CD4-positive, alpha-beta memory T cell (primary cell): ENCODE measurements at regions not wholly inside any gene's neighbourhood (a gene's known extent, or its start where the extent isn't known, plus 50 kb on each side); places are given as distances from the start of the nearest gene placed in this dataset.

Experiments
- CTCF ChIA-PET: fragments of 350-600 bp; sonication (Branson Sonifier 250); formaldehyde crosslinking; loops from one replicate; lab custom pipeline; 2021; ENCODE audit warnings: inconsistent platforms; ENCODE audit not compliant: partially characterized antibody; lab: Charles Lee
- POLR2A ChIA-PET: fragments of 350-600 bp; sonication (Branson Sonifier 250); formaldehyde crosslinking; loops from one replicate; lab custom pipeline; 2021; ENCODE audit not compliant: partially characterized antibody; lab: Charles Lee
- DNase-seq, 5 donors: peaks; one replicate each; pipeline versions ENCODE4 v3.0.0 to v3.0.0-alpha.2; 2020 to 2022; ENCODE audit warnings: mixed read lengths in 1 of 5
- H3K27ac ChIP-seq: one replicate; pipeline ENCODE4 v1.7.0; 2013; ENCODE audit warnings: low read depth, low read length
- H3K27me3 ChIP-seq: 2 replicates; pipeline ENCODE4 v1.7.0; 2013; ENCODE audit warnings: mild to moderate bottlenecking, low read length, moderate library complexity; ENCODE audit not compliant: insufficient read depth
- H3K36me3 ChIP-seq: 2 replicates; pipeline ENCODE4 v1.7.0; 2013; ENCODE audit warnings: mild to moderate bottlenecking, low read length, moderate library complexity; ENCODE audit not compliant: insufficient read depth
- H3K4me1 ChIP-seq: 2 replicates; pipeline ENCODE4 v1.7.0; 2013; ENCODE audit warnings: mild to moderate bottlenecking, low read length, moderate library complexity; ENCODE audit not compliant: insufficient read depth
- H3K4me3 ChIP-seq, 2 donors: one replicate each; pipeline ENCODE4 v1.7.0; 2013; ENCODE audit warnings: low read length in 2 of 2, mild to moderate bottlenecking in 1 of 2
- H3K9me3 ChIP-seq, 2 donors: one replicate each; pipeline ENCODE4 v1.7.0; 2013; ENCODE audit warnings: low read length in 2 of 2, control low read depth in 1 of 2; ENCODE audit not compliant: control insufficient read depth in 1 of 2
- H3K27ac Mint-ChIP-seq, 7 donors: one replicate each; pipeline ENCODE4 v1.8.0; 2020 to 2021; ENCODE audit warnings: mixed read lengths in 7 of 7, mild to moderate bottlenecking in 6 of 7, inconsistent platforms in 3 of 7, moderate library complexity in 3 of 7
- H3K27me3 Mint-ChIP-seq, 2 donors: one replicate each; pipeline ENCODE4 v1.8.0; 2020 to 2021; ENCODE audit warnings: mixed read lengths in 2 of 2
- H3K36me3 Mint-ChIP-seq, 2 donors: one replicate each; pipeline ENCODE4 v1.8.0; 2020 to 2021; ENCODE audit warnings: mixed read lengths in 2 of 2, inconsistent platforms in 1 of 2, mild to moderate bottlenecking in 1 of 2
- H3K4me1 Mint-ChIP-seq, 4 donors: one replicate each; pipeline ENCODE4 v1.8.0; 2020 to 2021; ENCODE audit warnings: mixed read lengths in 4 of 4, mild to moderate bottlenecking in 1 of 4
- H3K4me3 Mint-ChIP-seq, 8 donors: one replicate each; pipeline ENCODE4 v1.8.0; 2020 to 2021; ENCODE audit warnings: mixed read lengths in 8 of 8, mild to moderate bottlenecking in 7 of 8, moderate library complexity in 6 of 8, inconsistent platforms in 3 of 8
- H3K9me3 Mint-ChIP-seq, 8 donors: one replicate each; pipeline ENCODE4 v1.8.0; 2020 to 2021; ENCODE audit warnings: mixed read lengths in 8 of 8, mild to moderate bottlenecking in 5 of 8, inconsistent platforms in 3 of 8, moderate library complexity in 1 of 8
- intact Hi-C: fragments of 100-400 bp; cut with micrococcal nuclease; formaldehyde crosslinking; loops from one replicate; pipeline ENCODE4 v1.15.1; 2023

DNA sequence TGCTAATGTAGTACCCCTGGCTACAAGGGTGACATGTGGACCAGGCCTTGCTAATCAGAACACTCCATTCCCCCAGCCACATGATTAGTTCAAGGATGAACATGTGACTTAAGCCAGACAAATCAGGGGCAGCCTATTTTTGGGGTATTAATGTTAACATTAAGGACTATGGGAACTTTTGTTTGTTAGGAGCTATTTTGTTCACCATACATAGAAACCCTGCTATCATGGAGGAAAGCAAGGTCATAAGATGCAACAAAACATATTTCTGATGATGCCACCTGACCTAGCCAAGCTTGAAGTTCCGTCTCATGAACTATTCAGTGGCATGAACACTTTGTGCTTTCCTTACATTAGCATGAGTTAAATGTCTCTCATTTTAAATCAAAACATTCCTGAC, 90.8 kb upstream of the PELI2 start:
- Histone ChIP-seq H3K27ac (no peak overlapping the region), H3K36me3 (no peaks in the 10 kb centered on the region), H3K9me3 (no peaks in the 10 kb centered on the region), H3K27me3 (no peaks in the 10 kb centered on the region), H3K4me1 (no peaks in the 10 kb centered on the region), H3K4me3 (no peak overlapping the region)
- H3K4me1 Mint-ChIP-seq = no peaks in the 10 kb centered on the region
- peaks cover 0 to 2% (median 0%) of the 10 kb centered on the region in 8 donors for H3K9me3 Mint-ChIP-seq
- DNase-seq = no peak
- ChIA-PET POLR2A (no interaction called here), CTCF (interaction anchor here (1.2 kb wide), 1 partner anchor 209 kb away, joined by 3 read pairs; no protein-coding TSS in a partner anchor)
- intact Hi-C loops = no loop called here
- H3K36me3 Mint-ChIP-seq = no peaks in the 10 kb centered on the region
- no peak overlapping the region for H3K27ac Mint-ChIP-seq
- peaks cover 3 to 19% of the 10 kb centered on the region in 2 donors for H3K27me3 Mint-ChIP-seq
- no peak overlapping the region for H3K4me3 Mint-ChIP-seq

DNA sequence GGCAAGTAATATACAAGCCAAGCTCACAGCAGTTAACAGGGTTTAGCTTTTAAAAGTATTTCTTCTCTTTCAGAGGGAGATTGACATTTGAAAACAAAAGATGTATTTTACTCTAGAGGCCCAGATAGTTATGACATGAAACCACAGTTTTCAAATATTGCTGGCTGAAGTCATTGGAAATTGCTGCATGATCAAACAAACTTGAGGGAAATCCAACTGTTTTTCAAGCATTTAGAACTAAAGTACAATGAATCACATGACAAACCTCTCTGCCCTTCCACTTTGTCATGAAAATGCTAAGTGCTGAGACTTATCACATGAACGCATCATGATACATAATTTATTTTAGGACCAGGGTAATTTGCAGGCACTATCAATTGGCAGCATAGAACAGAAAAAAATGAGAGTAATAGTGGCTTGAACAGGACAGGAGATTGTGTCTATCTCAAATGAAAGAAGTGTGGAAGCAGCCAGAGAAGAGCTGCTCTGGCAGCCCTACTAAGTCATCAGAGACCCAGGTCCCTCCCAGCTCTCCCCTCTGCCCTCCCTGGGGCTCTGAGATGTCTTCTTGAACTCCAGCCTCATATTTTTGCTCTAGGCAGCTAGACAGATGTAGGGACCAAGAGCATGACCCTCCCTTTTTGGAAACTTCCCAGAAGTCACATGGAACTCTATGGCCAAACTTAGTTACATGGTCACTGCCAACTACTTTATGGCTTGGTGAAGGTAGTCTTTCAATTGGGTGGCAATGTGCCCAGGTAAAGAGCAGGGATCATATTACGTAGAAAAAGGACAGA, 90.1 kb upstream of the PELI2 start:
- H3K27me3 Mint-ChIP-seq = peaks cover 3 to 19% of the 10 kb centered on the region in 2 donors

DNA sequence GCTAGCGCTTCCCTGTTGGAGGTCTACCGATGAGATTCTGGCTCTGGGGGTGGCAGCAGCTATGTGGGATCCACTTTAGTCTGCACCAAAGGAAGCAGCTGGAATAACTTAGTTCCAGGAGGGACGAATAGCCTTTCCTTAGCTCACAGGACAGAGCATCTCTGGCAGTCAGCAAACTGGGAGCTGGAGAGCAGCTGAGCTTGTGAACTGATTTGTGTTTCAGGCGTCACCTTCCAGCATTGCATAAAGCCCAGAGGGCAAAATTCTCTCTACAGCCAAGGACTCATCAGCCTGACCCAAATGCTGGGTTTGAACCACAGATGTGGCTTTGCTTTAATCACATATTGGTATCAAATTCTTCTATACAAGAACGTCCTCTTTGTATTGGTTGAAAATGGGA, 81.9 kb upstream of the PELI2 start:
- Mint-ChIP-seq H3K36me3 (no peaks in the 10 kb centered on the region), H3K9me3 (peaks cover 0 to 3% (median 0%) of the 10 kb centered on the region in 8 donors), H3K4me3 (no peak overlapping the region), H3K27ac (no peak overlapping the region), H3K4me1 (peaks cover 0 to 1% (median 0%) of the 10 kb centered on the region in 4 donors), H3K27me3 (peaks cover 3 to 8% of the 10 kb centered on the region in 2 donors)
- Histone ChIP-seq H3K36me3 (no peaks in the 10 kb centered on the region), H3K27me3 (no peaks in the 10 kb centered on the region), H3K9me3 (no peaks in the 10 kb centered on the region), H3K4me3 (no peak overlapping the region), H3K4me1 (no peaks in the 10 kb centered on the region), H3K27ac (no peak overlapping the region)
- CTCF ChIA-PET = no interaction called here
- DNase-seq = no peak
- POLR2A ChIA-PET = no interaction called here
- intact Hi-C loops = no loop called here

More for the DNA sequence above, 90.1 kb upstream of the PELI2 start:
- Histone ChIP-seq H3K9me3 (no peaks in the 10 kb centered on the region), H3K27ac (no peak overlapping the region), H3K27me3 (no peaks in the 10 kb centered on the region), H3K4me1 (no peaks in the 10 kb centered on the region), H3K36me3 (no peaks in the 10 kb centered on the region), H3K4me3 (no peak overlapping the region)
- no peak for DNase-seq
- Mint-ChIP-seq H3K4me3 (no peak overlapping the region), H3K27ac (no peak overlapping the region), H3K4me1 (no peaks in the 10 kb centered on the region), H3K36me3 (no peaks in the 10 kb centered on the region), H3K9me3 (peaks cover 0 to 2% (median 0%) of the 10 kb centered on the region in 8 donors)
- intact Hi-C loops = no loop called here
- POLR2A ChIA-PET = no interaction called here
- CTCF ChIA-PET = interaction anchor here (1.2 kb wide), 1 partner anchor 208 kb away, joined by 3 read pairs; no protein-coding TSS in a partner anchor

DNA sequence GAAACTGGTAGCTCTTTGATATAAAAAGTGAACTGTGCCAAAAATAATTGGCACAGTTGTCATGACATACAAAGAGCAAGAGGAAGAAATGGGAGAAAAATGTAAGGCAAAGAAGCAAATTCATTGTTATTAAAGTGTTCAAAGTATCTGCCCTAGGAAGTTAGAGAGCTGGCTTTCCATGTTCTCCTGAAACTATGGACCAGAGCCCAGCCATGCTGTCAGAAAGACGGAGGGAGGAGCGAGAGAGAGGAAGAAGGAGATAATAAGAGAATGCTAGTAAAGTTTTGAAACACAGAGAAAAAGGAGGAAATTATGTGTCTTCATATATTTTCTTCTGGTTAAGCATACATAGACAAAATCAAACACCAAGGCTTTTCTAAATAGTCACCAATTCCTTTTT, 78.1 kb upstream of the PELI2 start:
- no peak for DNase-seq
- H3K9me3 Mint-ChIP-seq = peaks cover 0 to 3% (median 0%) of the 10 kb centered on the region in 8 donors
- no peak overlapping the region for H3K4me3 Mint-ChIP-seq
- no peaks in the 10 kb centered on the region for H3K4me1 ChIP-seq
- no peaks in the 10 kb centered on the region for H3K36me3 ChIP-seq
- intact Hi-C loops = no loop called here
- peaks cover 7 to 10% of the 10 kb centered on the region in 2 donors for H3K27me3 Mint-ChIP-seq
- ChIA-PET CTCF (no interaction called here), POLR2A (no interaction called here)
- no peak overlapping the region for H3K27ac ChIP-seq
- no peaks in the 10 kb centered on the region for H3K27me3 ChIP-seq
- H3K4me3 ChIP-seq = no peak overlapping the region
- no peaks in the 10 kb centered on the region for H3K4me1 Mint-ChIP-seq
- no peaks in the 10 kb centered on the region for H3K9me3 ChIP-seq
- no peaks in the 10 kb centered on the region for H3K36me3 Mint-ChIP-seq
- H3K27ac Mint-ChIP-seq = no peak overlapping the region

DNA sequence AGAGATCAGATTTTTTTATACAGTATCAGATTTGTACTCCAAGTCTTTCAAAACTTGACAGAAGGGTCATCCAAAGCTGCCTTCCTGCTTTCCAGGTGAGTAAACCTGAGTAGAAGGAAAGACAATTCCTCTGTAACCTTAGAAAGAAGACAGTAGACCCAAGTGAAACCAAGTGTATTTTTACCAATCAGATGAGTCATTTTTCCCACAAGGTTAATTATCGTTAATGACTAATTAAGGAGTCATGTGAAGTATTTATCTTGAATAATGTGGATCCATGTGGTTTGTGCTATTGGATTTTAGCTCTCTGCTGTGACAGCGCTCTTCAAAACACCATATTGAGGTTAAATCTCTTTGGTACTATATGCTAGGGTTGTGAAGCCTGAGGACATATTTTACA, 74.0 kb upstream of the PELI2 start:
- intact Hi-C loops = no loop called here
- Mint-ChIP-seq H3K27ac (no peak overlapping the region), H3K4me1 (no peaks in the 10 kb centered on the region), H3K9me3 (peaks cover 0 to 3% (median 0%) of the 10 kb centered on the region in 8 donors), H3K27me3 (peaks cover 4 to 6% of the 10 kb centered on the region in 2 donors), H3K36me3 (no peaks in the 10 kb centered on the region), H3K4me3 (no peak overlapping the region)
- H3K27me3 ChIP-seq = no peaks in the 10 kb centered on the region
- POLR2A ChIA-PET = interaction anchor here (0.6 kb wide), 1 partner anchor 74 kb away, joined by 3 read pairs; no protein-coding TSS in a partner anchor
- no peak overlapping the region for H3K27ac ChIP-seq
- no peak for DNase-seq
- CTCF ChIA-PET = interaction anchor here (1.0 kb wide), 1 partner anchor 13 kb away, joined by 4 read pairs; no protein-coding TSS in a partner anchor
- H3K4me3 ChIP-seq = no peak overlapping the region
- no peaks in the 10 kb centered on the region for H3K36me3 ChIP-seq
- no peaks in the 10 kb centered on the region for H3K4me1 ChIP-seq
- no peaks in the 10 kb centered on the region for H3K9me3 ChIP-seq

DNA sequence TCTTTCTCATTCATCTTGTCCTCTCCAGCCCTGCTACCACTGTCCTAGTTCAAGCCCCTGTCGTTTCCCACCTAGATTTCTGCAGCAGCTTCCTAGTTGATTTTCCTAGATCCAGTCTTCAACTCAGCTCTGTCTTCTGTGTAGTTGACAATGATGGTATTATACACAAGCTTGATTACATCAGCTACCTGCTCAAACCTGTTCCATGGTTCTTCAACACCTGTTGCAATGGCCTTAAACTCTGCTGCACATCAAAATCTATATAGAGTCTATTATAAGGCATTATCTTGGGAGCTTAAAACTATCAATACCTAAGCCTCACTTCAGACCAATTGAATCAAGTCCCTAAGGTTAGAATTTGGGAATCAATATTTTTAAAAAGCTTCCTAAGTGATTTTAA, 71.7 kb upstream of the PELI2 start:
- no peak for DNase-seq
- POLR2A ChIA-PET = no interaction called here
- Histone ChIP-seq H3K27ac (no peak overlapping the region), H3K4me1 (no peaks in the 10 kb centered on the region), H3K36me3 (no peaks in the 10 kb centered on the region), H3K27me3 (no peaks in the 10 kb centered on the region), H3K4me3 (no peak overlapping the region), H3K9me3 (no peaks in the 10 kb centered on the region)
- Mint-ChIP-seq H3K36me3 (no peaks in the 10 kb centered on the region), H3K27me3 (peaks cover 4 to 6% of the 10 kb centered on the region in 2 donors), H3K4me3 (no peak overlapping the region), H3K27ac (no peak overlapping the region), H3K9me3 (no peaks in the 10 kb centered on the region), H3K4me1 (no peaks in the 10 kb centered on the region)
- intact Hi-C loops = no loop called here
- CTCF ChIA-PET = no interaction called here

DNA sequence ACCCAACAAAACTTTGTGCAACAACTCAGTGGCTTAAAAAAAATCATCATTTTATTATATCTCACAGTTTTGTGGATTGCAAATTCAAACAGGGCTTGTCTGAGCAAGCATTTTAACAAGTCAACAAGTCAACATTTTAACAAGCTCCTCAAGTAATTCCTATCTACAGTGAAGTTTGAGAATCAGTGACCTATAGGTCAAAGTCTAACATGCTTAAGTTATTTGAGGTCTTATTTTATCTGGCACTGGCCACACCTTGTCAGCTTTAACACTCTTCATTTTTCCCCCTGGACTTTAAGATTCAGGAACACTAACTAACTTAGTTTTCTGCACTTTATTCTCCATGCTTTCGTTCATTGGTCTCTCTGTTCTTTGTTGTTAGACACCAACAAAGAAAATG, 71.2 kb upstream of the PELI2 start:
- H3K4me3 Mint-ChIP-seq = no peak overlapping the region

More for the DNA sequence above, 71.2 kb upstream of the PELI2 start:
- intact Hi-C loops = no loop called here
- DNase-seq = no peak
- Mint-ChIP-seq H3K9me3 (no peaks in the 10 kb centered on the region), H3K36me3 (no peaks in the 10 kb centered on the region), H3K4me1 (no peaks in the 10 kb centered on the region), H3K27me3 (peaks cover 4 to 6% of the 10 kb centered on the region in 2 donors), H3K27ac (no peak overlapping the region)
- Histone ChIP-seq H3K4me3 (no peak overlapping the region), H3K27me3 (no peaks in the 10 kb centered on the region), H3K36me3 (no peaks in the 10 kb centered on the region), H3K4me1 (no peaks in the 10 kb centered on the region), H3K27ac (no peak overlapping the region), H3K9me3 (no peaks in the 10 kb centered on the region)
- ChIA-PET POLR2A (no interaction called here), CTCF (no interaction called here)
